Activated CD4-positive, alpha-beta memory T cell treated with anti-CD3 and anti-CD28 coated beads, Interleukin-2, amount 10 ng/mL, durations not matched to agents 7 days and 5 days (primary cell): ENCODE measurements at regions not wholly inside any gene's neighbourhood (a gene's known extent, or its start where the extent isn't known, plus 50 kb on each side); places are given as distances from the start of the nearest gene placed in this dataset.

Source experiments
- CTCF ChIA-PET: fragments of 350-600 bp; sonication (Branson Sonifier 250); formaldehyde crosslinking; loops from one replicate; lab custom pipeline; 2021; ENCODE audit warnings: antibody characterized with exemption, inconsistent platforms; lab: Charles Lee
- POLR2A ChIA-PET: fragments of 350-600 bp; sonication (Branson Sonifier 250); formaldehyde crosslinking; loops from one replicate; lab custom pipeline; 2021; ENCODE audit warnings: antibody characterized with exemption; lab: Charles Lee
- DNase-seq: peaks from one replicate; pipeline ENCODE4 v3.0.0-alpha.2; 2020
- H3K27ac Mint-ChIP-seq: one replicate; pipeline ENCODE4 v1.8.0; 2021; ENCODE audit warnings: mild to moderate bottlenecking, mixed read lengths
- H3K27me3 Mint-ChIP-seq: one replicate; pipeline ENCODE4 v1.8.0; 2021; ENCODE audit warnings: mixed read lengths
- H3K36me3 Mint-ChIP-seq: one replicate; pipeline ENCODE4 v1.8.0; 2021; ENCODE audit warnings: low read depth, mixed read lengths
- H3K4me1 Mint-ChIP-seq: one replicate; pipeline ENCODE4 v1.8.0; 2021; ENCODE audit warnings: mixed read lengths
- H3K4me3 Mint-ChIP-seq: one replicate; pipeline ENCODE4 v1.8.0; 2021; ENCODE audit warnings: mild to moderate bottlenecking, mixed read lengths
- H3K9me3 Mint-ChIP-seq: one replicate; pipeline ENCODE4 v1.8.0; 2021; ENCODE audit warnings: mixed read lengths

DNA sequence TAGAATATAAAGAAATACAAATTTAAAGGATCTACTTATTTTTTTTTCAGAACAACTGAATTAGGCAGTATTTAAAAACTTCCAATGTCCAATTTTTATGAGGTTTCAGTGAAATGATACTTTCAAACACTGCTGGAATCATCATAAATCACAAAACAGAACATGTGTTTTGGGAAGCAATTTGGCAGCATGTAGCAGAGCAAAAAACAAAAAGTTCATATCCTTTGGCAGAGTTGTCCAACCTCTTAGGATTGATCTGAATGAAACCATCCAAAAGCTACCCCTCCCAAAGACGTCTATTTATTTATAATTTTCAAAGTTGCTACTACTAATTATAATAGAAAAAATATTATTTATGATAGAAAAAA, 192.4 kb upstream of the PUM3 start:
- Mint-ChIP-seq H3K4me3 (no peak overlapping the region), H3K4me1 (peaks cover 3% of the 10 kb centered on the region), H3K9me3 (no peaks in the 10 kb centered on the region), H3K36me3 (no peaks in the 10 kb centered on the region), H3K27ac (no peak overlapping the region), H3K27me3 (peaks cover 1% of the 10 kb centered on the region)
- ChIA-PET POLR2A (no interaction called here), CTCF (no interaction called here)
- DNase-seq, result no peak

GRCh38 chr9:3035579-3036332, 191.9 kb upstream of the PUM3 start:
- peaks cover 3% of the 10 kb centered on the region for H3K4me1 Mint-ChIP-seq
- DNase-seq, result no peak
- ChIA-PET POLR2A (no interaction called here), CTCF (no interaction called here)
- no peaks in the 10 kb centered on the region for H3K9me3 Mint-ChIP-seq
- no peak overlapping the region for H3K27ac Mint-ChIP-seq
- H3K36me3 Mint-ChIP-seq, result no peaks in the 10 kb centered on the region
- H3K27me3 Mint-ChIP-seq, result peaks cover 1% of the 10 kb centered on the region
- H3K4me3 Mint-ChIP-seq, result no peak overlapping the region

DNA sequence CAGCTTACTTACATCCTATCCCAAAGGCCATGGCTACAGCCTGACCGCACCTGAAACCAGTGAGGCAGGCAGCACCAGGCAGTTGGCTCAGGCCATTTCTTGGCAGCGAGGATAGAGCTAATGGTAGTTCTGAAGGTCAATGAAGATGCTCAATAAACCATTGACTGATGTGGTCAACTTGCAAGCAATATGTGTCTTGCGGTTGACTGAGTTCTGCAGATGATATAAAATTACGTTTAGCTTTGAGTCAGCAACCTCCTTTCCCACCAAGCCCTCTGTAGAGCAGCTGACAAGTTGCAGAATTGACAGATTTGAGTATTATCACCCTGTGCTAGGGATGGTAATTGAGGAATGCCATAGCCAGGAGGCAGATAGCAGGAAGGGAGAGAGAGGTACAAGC, 189.0 kb upstream of the PUM3 start:
- ChIA-PET POLR2A (no interaction called here), CTCF (no interaction called here)
- H3K27ac Mint-ChIP-seq, result no peak overlapping the region
- H3K4me1 Mint-ChIP-seq, result peaks cover 3% of the 10 kb centered on the region
- no peak for DNase-seq
- H3K4me3 Mint-ChIP-seq, result no peak overlapping the region
- no peaks in the 10 kb centered on the region for H3K9me3 Mint-ChIP-seq
- H3K27me3 Mint-ChIP-seq, result peaks cover 1% of the 10 kb centered on the region
- H3K36me3 Mint-ChIP-seq, result no peaks in the 10 kb centered on the region

- POLR2A ChIA-PET, result no interaction called here
- H3K27me3 Mint-ChIP-seq, result peaks cover 2% of the 10 kb centered on the region
- no peak overlapping the region for H3K4me3 Mint-ChIP-seq
- H3K4me1 Mint-ChIP-seq, result peaks cover 3% of the 10 kb centered on the region
- DNase-seq, result no peak
- CTCF ChIA-PET, result no interaction called here
- no peaks in the 10 kb centered on the region for H3K36me3 Mint-ChIP-seq
- H3K27ac Mint-ChIP-seq, result no peak overlapping the region
- no peaks in the 10 kb centered on the region for H3K9me3 Mint-ChIP-seq
Measured at GRCh38 chr9:3028535-3028934, 184.6 kb upstream of the PUM3 start.

DNA sequence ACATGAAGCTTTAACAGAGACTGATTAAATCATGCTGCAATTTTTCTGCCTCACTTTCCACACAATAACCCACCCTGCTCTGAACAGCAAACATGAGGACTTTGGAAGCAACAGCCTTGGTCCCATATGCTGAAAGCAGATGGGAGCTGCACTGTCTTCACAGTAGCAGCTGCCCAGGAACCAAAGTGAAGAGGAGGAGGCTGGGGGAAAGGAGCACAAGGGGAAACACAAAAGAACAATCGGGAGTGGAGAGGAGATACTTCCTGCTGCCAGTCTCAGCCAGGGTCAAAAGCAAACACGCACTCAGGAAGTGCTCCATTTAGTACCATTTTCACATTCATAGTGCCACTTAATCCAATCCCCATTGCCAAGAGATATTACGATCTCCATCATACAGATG, 183.3 kb upstream of the PUM3 start:
- no peak overlapping the region for H3K4me3 Mint-ChIP-seq
- H3K4me1 Mint-ChIP-seq, result no peaks in the 10 kb centered on the region
- CTCF ChIA-PET, result no interaction called here
- H3K27me3 Mint-ChIP-seq, result peaks cover 5% of the 10 kb centered on the region
- H3K27ac Mint-ChIP-seq, result no peak overlapping the region
- no peaks in the 10 kb centered on the region for H3K9me3 Mint-ChIP-seq
- no peaks in the 10 kb centered on the region for H3K36me3 Mint-ChIP-seq
- POLR2A ChIA-PET, result no interaction called here
- DNase-seq, result no peak

DNA sequence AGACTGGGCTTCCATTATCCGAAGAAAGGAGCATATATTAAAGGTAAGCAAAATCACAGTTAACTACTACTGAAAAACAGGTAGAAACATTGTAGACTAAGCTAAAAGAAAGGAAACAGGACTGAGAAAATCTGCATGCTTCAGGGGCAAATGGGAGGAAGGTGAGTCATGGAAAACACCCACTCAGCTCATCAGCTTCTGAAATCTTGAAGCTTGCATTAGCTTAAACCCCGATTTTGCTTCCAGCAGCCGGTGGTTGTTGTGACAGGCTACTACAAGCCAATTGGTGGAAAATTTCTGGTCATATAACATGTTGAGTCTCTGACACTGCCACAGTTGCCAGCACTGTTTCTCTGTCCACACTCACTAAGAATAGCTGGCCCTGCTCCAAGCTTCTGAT, 179.6 kb upstream of the PUM3 start:
- H3K27ac Mint-ChIP-seq, result no peak overlapping the region
- ChIA-PET CTCF (no interaction called here), POLR2A (no interaction called here)
- H3K4me1 Mint-ChIP-seq, result no peaks in the 10 kb centered on the region
- H3K9me3 Mint-ChIP-seq, result no peaks in the 10 kb centered on the region
- no peaks in the 10 kb centered on the region for H3K36me3 Mint-ChIP-seq
- H3K27me3 Mint-ChIP-seq, result peaks cover 5% of the 10 kb centered on the region
- no peak overlapping the region for H3K4me3 Mint-ChIP-seq
- DNase-seq, result no peak

- no peak overlapping the region for H3K4me3 Mint-ChIP-seq
- CTCF ChIA-PET, result no interaction called here
- H3K27me3 Mint-ChIP-seq, result peaks cover 3% of the 10 kb centered on the region
- POLR2A ChIA-PET, result no interaction called here
- H3K9me3 Mint-ChIP-seq, result no peaks in the 10 kb centered on the region
- no peak overlapping the region for H3K27ac Mint-ChIP-seq
- DNase-seq, result no peak
- H3K4me1 Mint-ChIP-seq, result no peaks in the 10 kb centered on the region
- H3K36me3 Mint-ChIP-seq, result no peaks in the 10 kb centered on the region
Measured at GRCh38 chr9:3018691-3019230, 174.9 kb upstream of the PUM3 start.

GRCh38 chr9:3018071-3018470, 174.2 kb upstream of the PUM3 start:
- Mint-ChIP-seq H3K27ac (no peak overlapping the region), H3K36me3 (no peaks in the 10 kb centered on the region), H3K27me3 (peaks cover under 1% of the 10 kb centered on the region), H3K9me3 (no peaks in the 10 kb centered on the region), H3K4me1 (no peaks in the 10 kb centered on the region), H3K4me3 (no peak overlapping the region)
- DNase-seq, result no peak
- ChIA-PET POLR2A (no interaction called here), CTCF (no interaction called here)

DNA sequence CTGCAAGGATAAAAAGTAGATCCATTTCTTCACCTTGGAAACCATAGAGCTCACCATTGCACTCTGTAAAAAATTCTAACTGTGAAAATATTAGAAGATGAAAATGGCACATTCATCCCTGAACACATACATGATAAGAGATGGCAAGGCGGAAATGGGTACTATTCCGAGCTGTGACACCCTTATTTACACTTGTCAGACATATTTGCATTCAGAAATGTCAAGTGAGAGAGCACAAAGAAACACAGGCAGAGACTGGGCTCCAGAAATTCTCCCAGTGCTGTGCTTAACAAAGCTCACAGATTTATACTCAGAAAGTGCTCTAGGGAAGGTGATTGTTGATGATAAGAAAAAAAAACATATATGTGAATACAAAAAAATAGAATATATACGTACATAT, 170.3 kb upstream of the PUM3 start:
- CTCF ChIA-PET, result no interaction called here
- DNase-seq, result no peak
- Mint-ChIP-seq H3K36me3 (no peaks in the 10 kb centered on the region), H3K4me1 (no peaks in the 10 kb centered on the region), H3K4me3 (no peak overlapping the region), H3K27me3 (no peaks in the 10 kb centered on the region), H3K27ac (no peak overlapping the region), H3K9me3 (no peaks in the 10 kb centered on the region)
- POLR2A ChIA-PET, result no interaction called here

GRCh38 chr9:3012842-3013241, 168.9 kb upstream of the PUM3 start:
- ChIA-PET CTCF (no interaction called here), POLR2A (no interaction called here)
- H3K27me3 Mint-ChIP-seq, result no peaks in the 10 kb centered on the region

GRCh38 chr9:3012245-3012644, 168.3 kb upstream of the PUM3 start:
- Mint-ChIP-seq H3K36me3 (no peaks in the 10 kb centered on the region), H3K27ac (no peak overlapping the region), H3K4me1 (no peaks in the 10 kb centered on the region), H3K4me3 (no peak overlapping the region), H3K27me3 (no peaks in the 10 kb centered on the region), H3K9me3 (no peaks in the 10 kb centered on the region)
- POLR2A ChIA-PET, result no interaction called here
- CTCF ChIA-PET, result no interaction called here
- DNase-seq, result no peak

More at GRCh38 chr9:3012842-3013241, 168.9 kb upstream of the PUM3 start:
- DNase-seq, result no peak
- no peak overlapping the region for H3K4me3 Mint-ChIP-seq
- no peaks in the 10 kb centered on the region for H3K9me3 Mint-ChIP-seq
- H3K36me3 Mint-ChIP-seq, result no peaks in the 10 kb centered on the region
- H3K27ac Mint-ChIP-seq, result no peak overlapping the region
- H3K4me1 Mint-ChIP-seq, result no peaks in the 10 kb centered on the region

DNA sequence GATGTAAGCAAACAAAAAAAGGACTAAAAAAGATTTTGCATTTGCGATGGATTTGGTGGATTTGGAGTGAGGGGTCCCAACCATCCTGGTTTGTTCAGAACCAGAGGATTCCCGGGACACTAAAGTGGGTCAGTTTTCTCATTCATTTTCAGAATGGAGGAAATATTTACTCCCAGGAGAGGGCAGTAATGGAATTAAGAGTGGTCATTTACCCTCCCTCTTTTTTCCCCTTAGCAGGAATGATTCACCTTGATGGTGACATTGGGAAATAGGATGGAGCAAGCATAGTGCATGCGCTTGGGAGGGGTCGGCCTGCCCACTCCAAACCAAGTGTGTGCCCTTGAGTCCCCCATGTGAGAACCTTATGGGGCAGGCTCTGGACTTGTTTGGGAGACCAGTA, 164.2 kb upstream of the PUM3 start:
- ChIA-PET CTCF (no interaction called here), POLR2A (no interaction called here)
- no peaks in the 10 kb centered on the region for H3K9me3 Mint-ChIP-seq
- DNase-seq, result no peak
- no peaks in the 10 kb centered on the region for H3K36me3 Mint-ChIP-seq
- H3K4me3 Mint-ChIP-seq, result no peak overlapping the region
- H3K27ac Mint-ChIP-seq, result no peak overlapping the region
- no peaks in the 10 kb centered on the region for H3K27me3 Mint-ChIP-seq
- no peaks in the 10 kb centered on the region for H3K4me1 Mint-ChIP-seq

- Mint-ChIP-seq H3K27me3 (no peaks in the 10 kb centered on the region), H3K4me1 (no peaks in the 10 kb centered on the region), H3K4me3 (no peak overlapping the region)
Measured at GRCh38 chr9:3007326-3007725, 163.4 kb upstream of the PUM3 start.

DNA sequence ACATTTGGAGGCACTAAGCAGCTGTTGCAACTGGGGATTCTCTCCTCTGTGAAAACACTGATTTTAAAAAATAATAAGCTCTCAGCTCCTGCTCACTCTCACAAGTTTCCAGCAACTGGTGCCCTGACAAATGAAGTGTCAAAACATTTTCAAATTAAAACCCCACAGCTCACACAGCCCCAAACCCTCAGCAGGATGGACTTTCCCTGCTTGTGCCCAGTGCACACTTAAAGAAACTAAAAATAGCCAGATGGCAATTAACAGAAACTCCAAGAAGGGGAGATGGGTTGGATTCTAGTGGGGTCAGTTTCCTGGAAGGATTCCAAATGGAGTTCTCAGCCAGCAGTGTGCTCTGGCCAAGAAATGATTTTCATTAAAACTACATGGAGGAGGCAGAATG, 163.0 kb upstream of the PUM3 start:
- Mint-ChIP-seq H3K4me1 (no peaks in the 10 kb centered on the region), H3K27ac (no peak overlapping the region), H3K9me3 (no peaks in the 10 kb centered on the region), H3K27me3 (no peaks in the 10 kb centered on the region), H3K36me3 (no peaks in the 10 kb centered on the region), H3K4me3 (no peak overlapping the region)
- ChIA-PET CTCF (no interaction called here), POLR2A (no interaction called here)
- DNase-seq, result no peak

More at GRCh38 chr9:3007326-3007725, 163.4 kb upstream of the PUM3 start:
- no peaks in the 10 kb centered on the region for H3K9me3 Mint-ChIP-seq
- DNase-seq, result no peak
- CTCF ChIA-PET, result no interaction called here
- no peaks in the 10 kb centered on the region for H3K36me3 Mint-ChIP-seq
- POLR2A ChIA-PET, result no interaction called here
- no peak overlapping the region for H3K27ac Mint-ChIP-seq
